Spleen (tissue), 11 donors: ENCODE measurements at regions not wholly inside any gene's neighbourhood (a gene's known extent, or its start where the extent isn't known, plus 50 kb on each side); places are given as distances from the start of the nearest gene placed in this dataset.

Experiments
- DNase-seq: peaks from one replicate; pipeline ENCODE4 v3.0.0-alpha.2; 2020
- H3K27ac ChIP-seq, 8 donors: fragments of 200-600 bp; sonication (generic) in 7 of 8; 1 replicate in 4 of 8; 2 replicates in 4 of 8; pipeline versions ENCODE4 v1.5.0 to v1.8.0; 2016 to 2021; ENCODE audit warnings: inconsistent platforms in 4 of 8, mild to moderate bottlenecking in 4 of 8, moderate library complexity in 1 of 8
- H3K27me3 ChIP-seq, 7 donors: fragments of 200-600 bp; sonication (generic) in 6 of 7; replicated peaks in 1 of 7; 1 replicate in 4 of 7; 2 replicates in 3 of 7; pipeline versions ENCODE4 v1.5.0 to v1.8.0; 2016 to 2021; ENCODE audit warnings: inconsistent platforms in 3 of 7, mild to moderate bottlenecking in 1 of 7
- H3K36me3 ChIP-seq, 6 donors: fragments of 200-600 bp; sonication (generic) in 5 of 6; 1 replicate in 4 of 6; 2 replicates in 2 of 6; pipeline versions ENCODE4 v1.5.0 to v1.8.0; 2016 to 2021; ENCODE audit warnings: inconsistent platforms in 2 of 6
- H3K4me1 ChIP-seq, 6 donors: fragments of 200-600 bp; sonication (generic) in 5 of 6; 1 replicate in 3 of 6; 2 replicates in 3 of 6; pipeline versions ENCODE4 v1.5.0 to v1.8.0; 2016 to 2021; ENCODE audit warnings: inconsistent platforms in 3 of 6
- H3K4me3 ChIP-seq, 8 donors: fragments of 200-600 bp; sonication (generic) in 7 of 8; 1 replicate in 4 of 8; 2 replicates in 4 of 8; pipeline versions ENCODE4 v1.5.0 to v1.8.0; 2016 to 2021; ENCODE audit warnings: inconsistent platforms in 4 of 8, mild to moderate bottlenecking in 4 of 8, moderate library complexity in 2 of 8
- H3K9me3 ChIP-seq, 8 donors: fragments of 200-600 bp; sonication (generic) in 7 of 8; 1 replicate in 4 of 8; 2 replicates in 4 of 8; pipeline versions ENCODE4 v1.5.0 to v1.8.0; 2016 to 2021; ENCODE audit warnings: inconsistent platforms in 4 of 8
- CTCF ChIP-seq, 11 experiments: fragments of 200-600 bp in 7 of 11; fragments of 450-650 bp in 4 of 11; sonication (generic) in 4 of 11; IDR thresholded peaks in 8 of 11; conservative IDR thresholded peaks in 3 of 11; 1 replicate in 7 of 11; 2 replicates in 4 of 11; pipeline versions ENCODE4 v1.4.0 to v1.8.0; 2016 to 2021; ENCODE audit warnings: antibody characterized with exemption in 11 of 11, inconsistent platforms in 4 of 11, mild to moderate bottlenecking in 1 of 11
- POLR2A ChIP-seq, 3 donors: fragments of 450-650 bp; IDR thresholded peaks; one replicate each; pipeline ENCODE4 v1.5.1; 2017; ENCODE audit warnings: antibody characterized with exemption in 3 of 3, mild to moderate bottlenecking in 1 of 3
- POLR2AphosphoS5 ChIP-seq, 3 donors: sonication (generic); formaldehyde crosslinking; IDR thresholded peaks; one replicate each; pipeline ENCODE4 v1.5.1; 2017; ENCODE audit warnings: antibody characterized with exemption in 3 of 3
- WGBS, 5 donors: extraction: QIAGEN DNeasy Blood & Tissue Kit in 3 of 5; methylation state at CpG; one replicate each; pipeline versions ENCODE4 v1.1.5 to v1.1.7; 2013 to 2018; 5-methylcytosine and 5-hydroxymethylcytosine counted together
- intact Hi-C: fragments of 100-400 bp; cut with DNase I; formaldehyde crosslinking; loops from one replicate; pipeline ENCODE4 v1.15.0; 2023; ENCODE audit warnings: low total_unique reads
- donor health status: healthy with polysubstance abuse.
- donor health status: DM: no; HTN: no; CAD: no; lungs with moderate emphysema.
- donor health status: DM: no; HTN: no; CAD: no.
- donor health status: Bipolar disorder and iron deficiency.
- donor health status: healthy.
- donor health status: DM: no; HTN: no; CAD: no.
- donor health status: DM: yes; HTN: yes; CAD: no.

GRCh38 chr11:135069890-135070289 lies 657.8 kb upstream of the B3GAT1 start:
- TF ChIP-seq POLR2A (IDR thresholded peaks at IDR 0.05) (no peak), CTCF (IDR thresholded peaks at IDR 0.05 in 8 of 11, conservative IDR thresholded peaks at IDR 0.05 in 3 of 11) (no peak), POLR2AphosphoS5 (IDR thresholded peaks at IDR 0.05) (no peak)
- Histone ChIP-seq H3K27me3 (peaks cover 0 to 28% (median 0%) of the 10 kb centered on the region in 7 donors), H3K4me3 (no peak overlapping the region), H3K36me3 (no peaks in the 10 kb centered on the region), H3K4me1 (no peaks in the 10 kb centered on the region), H3K27ac (no peak overlapping the region), H3K9me3 (peaks cover 0 to under 1% (median 0%) of the 10 kb centered on the region in 8 donors)
- no peak for DNase-seq
- intact Hi-C loops, result no loop called here
- WGBS, 5 donors, result 57 to 78% (median 67%) methylated on average over 4 of the region's 4 CpGs

- no peaks in the 10 kb centered on the region for H3K36me3 ChIP-seq
- H3K4me1 ChIP-seq, result no peaks in the 10 kb centered on the region
- DNase-seq, result no peak
- TF ChIP-seq POLR2AphosphoS5 (IDR thresholded peaks at IDR 0.05) (no peak), POLR2A (IDR thresholded peaks at IDR 0.05) (no peak), CTCF (IDR thresholded peaks at IDR 0.05 in 8 of 11, conservative IDR thresholded peaks at IDR 0.05 in 3 of 11) (no peak)
- no peak overlapping the region for H3K4me3 ChIP-seq
- H3K27me3 ChIP-seq, result peaks cover 0 to 28% (median 0%) of the 10 kb centered on the region in 7 donors
- intact Hi-C loops, result no loop called here
- H3K9me3 ChIP-seq, result peaks cover 0 to 6% (median 0%) of the 10 kb centered on the region in 8 donors
- H3K27ac ChIP-seq, result no peak overlapping the region
- 89 to 94% (median 92%) methylated on average over 11 of the region's 11 CpGs for WGBS, 5 donors
These were observed 657.0 kb upstream of the B3GAT1 start for GRCh38 chr11:135069063-135069462.

GRCh38 chr11:135062994-135063393 lies 651.0 kb upstream of the B3GAT1 start:
- H3K27ac ChIP-seq, result no peak overlapping the region
- no peak for DNase-seq
- H3K4me1 ChIP-seq, result no peaks in the 10 kb centered on the region
- H3K27me3 ChIP-seq, result peaks cover 0 to 8% (median 0%) of the 10 kb centered on the region in 7 donors
- intact Hi-C loops, result no loop called here
- TF ChIP-seq POLR2AphosphoS5 (IDR thresholded peaks at IDR 0.05), result no peak
- no peak for TF ChIP-seq POLR2A (IDR thresholded peaks at IDR 0.05)
- TF ChIP-seq CTCF (IDR thresholded peaks at IDR 0.05 in 8 of 11, conservative IDR thresholded peaks at IDR 0.05 in 3 of 11), result no peak
- WGBS, 5 donors, result 64 to 80% (median 69%) methylated on average over 5 of the region's 5 CpGs
- peaks cover 5 to 48% (median 33%) of the 10 kb centered on the region in 8 donors for H3K9me3 ChIP-seq
- no peaks in the 10 kb centered on the region for H3K36me3 ChIP-seq
- H3K4me3 ChIP-seq, result no peak overlapping the region

GRCh38 chr11:135061166-135061565 lies 649.1 kb upstream of the B3GAT1 start:
- peaks cover 5 to 48% (median 33%) of the 10 kb centered on the region in 8 donors for H3K9me3 ChIP-seq
- no peak overlapping the region for H3K4me3 ChIP-seq
- no peaks in the 10 kb centered on the region for H3K36me3 ChIP-seq
- TF ChIP-seq POLR2A (IDR thresholded peaks at IDR 0.05) (no peak), CTCF (IDR thresholded peaks at IDR 0.05 in 8 of 11, conservative IDR thresholded peaks at IDR 0.05 in 3 of 11) (no peak)
- intact Hi-C loops, result no loop called here
- H3K27me3 ChIP-seq, result peaks cover 0 to 15% (median 0%) of the 10 kb centered on the region in 7 donors
- 77 to 87% (median 82%) methylated on average over 2 of the region's 2 CpGs for WGBS, 5 donors
- H3K4me1 ChIP-seq, result no peaks in the 10 kb centered on the region
- DNase-seq, result no peak
- H3K27ac ChIP-seq, result no peak overlapping the region
